Kidney epithelial cell (primary cell): ENCODE measurements at regions not wholly inside any gene's neighbourhood (a gene's known extent, or its start where the extent isn't known, plus 50 kb on each side); places are given as distances from the start of the nearest gene placed in this dataset.

Source experiments
- DNase-seq: peaks from one replicate; pipeline ENCODE4 v3.0.0-alpha.2; 2010; ENCODE audit warnings: low read depth
- H3K27me3 ChIP-seq: 2 replicates; pipeline ENCODE4 v1.6.0; 2011; ENCODE audit warnings: low read length; ENCODE audit not compliant: control insufficient read depth, insufficient read depth
- H3K36me3 ChIP-seq: 2 replicates; pipeline ENCODE4 v1.5.1; 2011; ENCODE audit warnings: low read length; ENCODE audit not compliant: control insufficient read depth, insufficient read depth
- H3K4me3 ChIP-seq: 2 replicates; pipeline ENCODE4 v1.5.1; 2011; ENCODE audit warnings: low read depth, mild to moderate bottlenecking, control low read depth, low read length
- TF ChIP-seq, protein P1 (sequence below): IDR thresholded peaks from 2 replicates; pipeline ENCODE4 v1.5.1; 2011; ENCODE audit warnings: mild to moderate bottlenecking, moderate library complexity, low read length, control low read depth, inconsistent platforms; ENCODE audit not compliant: insufficient read depth, poor library complexity, severe bottlenecking

DNA sequence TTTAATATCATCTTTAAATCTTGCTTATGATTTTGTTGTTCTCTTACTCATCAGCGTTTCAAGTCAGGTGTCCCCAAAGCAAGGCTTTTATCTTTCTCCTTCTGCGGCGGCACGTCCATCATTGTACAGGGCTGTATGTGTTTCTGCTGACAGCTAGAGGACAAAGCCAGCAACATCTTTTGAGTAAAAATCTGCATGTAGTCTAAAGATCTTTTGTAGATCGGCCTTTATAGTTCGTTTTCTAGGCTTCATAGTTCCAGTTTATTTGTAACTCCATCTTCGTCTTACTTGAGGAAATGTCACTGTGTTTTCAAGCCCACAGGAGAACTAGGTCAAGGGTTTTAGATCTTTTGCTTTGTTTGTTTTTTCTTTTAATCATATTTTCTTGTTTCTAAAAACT, 211.4 kb upstream of the TOPAZ1 start:
- no peak for DNase-seq
- Histone ChIP-seq H3K36me3 (no peaks in the 10 kb centered on the region), H3K4me3 (no peak overlapping the region), H3K27me3 (no peaks in the 10 kb centered on the region)
- TF ChIP-seq, protein P1, sequence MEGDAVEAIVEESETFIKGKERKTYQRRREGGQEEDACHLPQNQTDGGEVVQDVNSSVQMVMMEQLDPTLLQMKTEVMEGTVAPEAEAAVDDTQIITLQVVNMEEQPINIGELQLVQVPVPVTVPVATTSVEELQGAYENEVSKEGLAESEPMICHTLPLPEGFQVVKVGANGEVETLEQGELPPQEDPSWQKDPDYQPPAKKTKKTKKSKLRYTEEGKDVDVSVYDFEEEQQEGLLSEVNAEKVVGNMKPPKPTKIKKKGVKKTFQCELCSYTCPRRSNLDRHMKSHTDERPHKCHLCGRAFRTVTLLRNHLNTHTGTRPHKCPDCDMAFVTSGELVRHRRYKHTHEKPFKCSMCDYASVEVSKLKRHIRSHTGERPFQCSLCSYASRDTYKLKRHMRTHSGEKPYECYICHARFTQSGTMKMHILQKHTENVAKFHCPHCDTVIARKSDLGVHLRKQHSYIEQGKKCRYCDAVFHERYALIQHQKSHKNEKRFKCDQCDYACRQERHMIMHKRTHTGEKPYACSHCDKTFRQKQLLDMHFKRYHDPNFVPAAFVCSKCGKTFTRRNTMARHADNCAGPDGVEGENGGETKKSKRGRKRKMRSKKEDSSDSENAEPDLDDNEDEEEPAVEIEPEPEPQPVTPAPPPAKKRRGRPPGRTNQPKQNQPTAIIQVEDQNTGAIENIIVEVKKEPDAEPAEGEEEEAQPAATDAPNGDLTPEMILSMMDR = no peak

DNA sequence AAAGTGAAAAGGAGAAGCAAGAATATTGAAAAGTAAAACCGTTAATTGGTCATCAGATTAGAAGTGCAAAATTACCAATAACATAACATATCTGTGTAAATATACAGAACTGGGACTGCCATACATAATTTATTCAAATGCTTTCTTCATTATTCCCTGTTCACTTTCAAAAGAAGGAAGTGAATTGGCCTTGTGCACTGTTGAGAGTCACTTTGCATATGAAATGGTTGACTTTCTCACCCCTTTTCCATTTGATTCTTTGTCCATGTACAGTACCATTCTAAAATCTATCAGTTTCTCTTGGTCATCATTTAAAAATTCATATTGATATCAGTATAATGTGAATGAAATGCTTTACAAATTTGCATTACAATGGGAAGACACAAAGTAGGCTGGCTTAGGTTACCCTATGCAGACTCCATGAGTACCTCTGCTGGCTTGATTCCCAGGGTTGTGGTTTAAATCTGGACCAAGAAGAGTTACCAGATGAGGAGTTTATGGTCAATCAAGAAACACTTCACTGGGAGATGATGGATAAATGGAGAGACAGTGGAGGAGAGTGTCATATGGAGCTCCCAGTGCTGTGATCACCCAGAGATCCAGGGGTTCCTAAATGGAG, 210.9 kb upstream of the TOPAZ1 start:
- TF ChIP-seq, protein P1 = no peak
- Histone ChIP-seq H3K27me3 (no peaks in the 10 kb centered on the region), H3K36me3 (no peaks in the 10 kb centered on the region), H3K4me3 (no peak overlapping the region)
- no peak for DNase-seq

DNA sequence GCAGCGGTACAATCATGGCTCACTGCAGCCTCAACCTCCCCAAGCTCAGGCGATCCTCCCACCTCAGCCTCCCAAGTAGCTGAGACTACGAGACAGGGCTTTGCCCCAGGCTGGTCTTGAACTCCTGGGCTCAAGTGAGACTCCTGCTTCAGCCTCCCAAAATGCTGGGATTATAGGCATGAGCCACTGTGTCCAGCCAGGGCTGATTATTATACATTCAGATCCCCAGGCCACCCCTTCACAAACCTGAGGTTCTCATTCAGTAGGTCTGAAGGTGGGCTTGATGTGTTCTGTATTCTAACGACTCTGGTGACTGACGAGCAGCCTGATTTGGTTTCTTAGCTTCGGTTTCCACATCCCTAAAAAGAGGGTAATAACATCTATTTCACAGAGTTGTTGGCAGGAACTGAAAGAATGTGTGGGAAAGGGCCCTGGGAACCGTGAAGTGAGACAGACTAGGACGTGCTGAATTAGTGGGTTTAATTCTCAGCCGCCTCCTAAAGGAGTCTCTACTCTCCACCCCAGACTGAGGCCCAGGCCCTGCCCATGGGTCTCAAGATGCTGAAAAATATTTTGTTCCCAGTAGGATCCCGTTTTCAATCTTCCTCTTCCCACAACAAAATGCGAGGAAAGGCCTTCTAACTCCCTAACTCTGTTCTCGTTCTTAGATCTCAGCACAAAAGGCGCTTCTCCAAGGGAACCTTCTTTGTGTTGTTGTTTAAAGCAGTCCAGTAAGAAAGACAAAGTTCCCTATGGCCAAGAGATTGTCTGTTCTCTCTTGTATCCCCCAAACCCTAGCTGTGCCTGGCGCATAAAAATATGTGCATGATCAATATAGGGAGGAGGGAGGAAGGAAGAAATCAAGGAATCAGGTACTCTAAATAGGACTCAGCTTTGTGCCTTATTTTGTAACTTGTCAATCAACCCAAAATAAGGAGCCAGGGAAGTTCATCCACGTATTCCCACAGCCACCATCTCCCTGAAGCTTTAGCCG, 210.0 kb upstream of the TOPAZ1 start:
- no peak overlapping the region for H3K4me3 ChIP-seq
- no peaks in the 10 kb centered on the region for H3K36me3 ChIP-seq
- no peaks in the 10 kb centered on the region for H3K27me3 ChIP-seq
- no peak for DNase-seq
- TF ChIP-seq, protein P1 = no peak

DNA sequence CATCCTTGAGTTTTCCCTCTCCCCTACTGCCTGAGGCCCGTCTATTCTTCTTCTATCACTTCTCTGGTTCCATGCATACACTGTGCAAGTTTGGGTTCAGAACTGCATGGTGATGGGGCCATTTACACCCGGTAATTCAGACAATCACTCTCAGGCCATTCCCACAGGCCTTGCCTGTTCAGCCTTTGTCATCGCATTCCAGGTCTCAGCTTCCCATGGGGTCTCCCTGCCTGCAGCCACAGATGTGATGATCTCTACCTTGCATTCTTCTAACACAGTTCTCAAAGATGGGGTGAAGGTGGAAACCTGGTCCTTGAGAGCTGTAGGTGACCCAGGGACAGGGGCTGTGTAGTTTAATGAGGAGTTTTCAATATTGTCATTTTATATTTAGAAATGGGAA, 209.2 kb upstream of the TOPAZ1 start:
- no peaks in the 10 kb centered on the region for H3K36me3 ChIP-seq
- no peaks in the 10 kb centered on the region for H3K27me3 ChIP-seq
- TF ChIP-seq, protein P1 = no peak
- no peak for DNase-seq
- H3K4me3 ChIP-seq = no peak overlapping the region

DNA sequence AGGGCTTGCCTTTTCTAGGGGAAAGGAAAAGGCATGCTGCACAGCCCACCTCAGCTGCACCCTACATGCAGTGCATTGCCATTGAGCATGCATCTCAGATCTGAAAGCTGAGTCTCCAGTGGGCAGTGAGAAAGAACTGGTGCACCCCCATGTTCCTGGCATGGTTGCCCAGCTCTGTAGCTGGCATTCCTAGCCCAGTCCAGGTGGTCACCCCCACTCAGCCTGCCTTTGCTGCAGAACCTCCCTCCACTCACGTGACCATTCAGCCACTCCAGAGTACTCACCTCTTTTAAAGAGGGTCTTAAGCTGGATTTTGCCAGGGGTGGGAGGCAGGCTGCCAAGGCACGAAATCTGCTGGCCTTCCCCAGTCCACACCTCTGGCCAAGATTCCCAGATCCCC, 208.6 kb upstream of the TOPAZ1 start:
- no peaks in the 10 kb centered on the region for H3K36me3 ChIP-seq
- no peaks in the 10 kb centered on the region for H3K27me3 ChIP-seq
- TF ChIP-seq, protein P1 = no peak
- H3K4me3 ChIP-seq = no peak overlapping the region
- no peak for DNase-seq
